ENCODE measurements at regions not wholly inside any gene's neighbourhood (a gene's known extent, or its start where the extent isn't known, plus 50 kb on each side); places are given as distances from the start of the nearest gene placed in this dataset.

- TF ChIP-seq, protein P1, sequence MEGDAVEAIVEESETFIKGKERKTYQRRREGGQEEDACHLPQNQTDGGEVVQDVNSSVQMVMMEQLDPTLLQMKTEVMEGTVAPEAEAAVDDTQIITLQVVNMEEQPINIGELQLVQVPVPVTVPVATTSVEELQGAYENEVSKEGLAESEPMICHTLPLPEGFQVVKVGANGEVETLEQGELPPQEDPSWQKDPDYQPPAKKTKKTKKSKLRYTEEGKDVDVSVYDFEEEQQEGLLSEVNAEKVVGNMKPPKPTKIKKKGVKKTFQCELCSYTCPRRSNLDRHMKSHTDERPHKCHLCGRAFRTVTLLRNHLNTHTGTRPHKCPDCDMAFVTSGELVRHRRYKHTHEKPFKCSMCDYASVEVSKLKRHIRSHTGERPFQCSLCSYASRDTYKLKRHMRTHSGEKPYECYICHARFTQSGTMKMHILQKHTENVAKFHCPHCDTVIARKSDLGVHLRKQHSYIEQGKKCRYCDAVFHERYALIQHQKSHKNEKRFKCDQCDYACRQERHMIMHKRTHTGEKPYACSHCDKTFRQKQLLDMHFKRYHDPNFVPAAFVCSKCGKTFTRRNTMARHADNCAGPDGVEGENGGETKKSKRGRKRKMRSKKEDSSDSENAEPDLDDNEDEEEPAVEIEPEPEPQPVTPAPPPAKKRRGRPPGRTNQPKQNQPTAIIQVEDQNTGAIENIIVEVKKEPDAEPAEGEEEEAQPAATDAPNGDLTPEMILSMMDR (IDR thresholded peaks at IDR 0.05), result no peak
- no peak for TF ChIP-seq EZH2 (IDR thresholded peaks at IDR 0.05; ENCODE audit: borderline replicate concordance, insufficient read depth, low read depth, low read length, poor library complexity, severe bottlenecking)
These were observed 480.8 kb upstream of the INTU start for GRCh38 chr4:127151941-127152340.

All from B cell (primary cell).